ENCODE measurements at regions not wholly inside any gene's neighbourhood (a gene's known extent, or its start where the extent isn't known, plus 50 kb on each side); places are given as distances from the start of the nearest gene placed in this dataset.

GRCh38 chr2:221167561-221167960 lies 404.5 kb downstream of the EPHA4 start:
- ATAC-seq (ENCODE audit: poor library complexity) (no peak), DNase-seq (no peak)
- Histone ChIP-seq H3K4me1 (ENCODE audit: insufficient read depth, low read length) (no peaks in the 10 kb centered on the region), H3K4me3 (ENCODE audit: low read length) (no peak overlapping the region), H3K27ac (ENCODE audit: low read depth in 1 of 2, low read length in 2 of 2) (no peak overlapping the region), H3K27me3 (ENCODE audit: control insufficient read depth in 1 of 2, insufficient read depth in 2 of 2, low read length in 2 of 2) (no peaks in the 10 kb centered on the region), H3K9me3 (ENCODE audit: control insufficient read depth in 1 of 2, insufficient read depth in 1 of 2, low read length in 2 of 2) (no peaks in the 10 kb centered on the region), H3K36me3 (ENCODE audit: insufficient read depth, low read length) (no peaks in the 10 kb centered on the region)
- Mint-ChIP-seq H3K36me3 (ENCODE audit: low read depth) (no peaks in the 10 kb centered on the region), H3K9me3 (no peaks in the 10 kb centered on the region), H3K4me3 (no peak overlapping the region), H3K27me3 (no peaks in the 10 kb centered on the region), H3K27ac (no peak overlapping the region), H3K4me1 (ENCODE audit: low read depth) (no peaks in the 10 kb centered on the region)
- POLR2A ChIA-PET, result no interaction called here
- intact Hi-C loops (cut with DNase I, micrococcal nuclease), result no loop called here
- TF ChIP-seq CTCF (IDR thresholded peaks at IDR 0.05), result no peak
- CTCF ChIA-PET, result no interaction called here

- Histone ChIP-seq H3K4me1 (ENCODE audit: insufficient read depth, low read length) (no peaks in the 10 kb centered on the region), H3K36me3 (ENCODE audit: insufficient read depth, low read length) (no peaks in the 10 kb centered on the region), H3K27me3 (ENCODE audit: control insufficient read depth in 1 of 2, insufficient read depth in 2 of 2, low read length in 2 of 2) (no peaks in the 10 kb centered on the region), H3K27ac (ENCODE audit: low read depth in 1 of 2, low read length in 2 of 2) (no peak overlapping the region), H3K4me3 (ENCODE audit: low read length) (no peak overlapping the region), H3K9me3 (ENCODE audit: control insufficient read depth in 1 of 2, insufficient read depth in 1 of 2, low read length in 2 of 2) (no peaks in the 10 kb centered on the region)
- Mint-ChIP-seq H3K36me3 (ENCODE audit: low read depth) (no peaks in the 10 kb centered on the region), H3K4me3 (no peak overlapping the region), H3K27ac (no peak overlapping the region), H3K4me1 (ENCODE audit: low read depth) (no peaks in the 10 kb centered on the region), H3K9me3 (no peaks in the 10 kb centered on the region), H3K27me3 (no peaks in the 10 kb centered on the region)
- ATAC-seq (ENCODE audit: poor library complexity), result no peak
- POLR2A ChIA-PET, result no interaction called here
- intact Hi-C loops (cut with DNase I, micrococcal nuclease), result no loop called here
- TF ChIP-seq CTCF (IDR thresholded peaks at IDR 0.05), result no peak
- CTCF ChIA-PET, result no interaction called here
- no peak for DNase-seq
Observed at GRCh38 chr2:221169724-221170123, 402.4 kb downstream of the EPHA4 start.

GRCh38 chr2:221170548-221170947 lies 401.6 kb downstream of the EPHA4 start:
- no peaks in the 10 kb centered on the region for H3K4me1 ChIP-seq (ENCODE audit: insufficient read depth, low read length)
- H3K27me3 Mint-ChIP-seq, result no peaks in the 10 kb centered on the region
- H3K9me3 Mint-ChIP-seq, result no peaks in the 10 kb centered on the region
- H3K27me3 ChIP-seq (ENCODE audit: control insufficient read depth in 1 of 2, insufficient read depth in 2 of 2, low read length in 2 of 2), result no peaks in the 10 kb centered on the region
- no peaks in the 10 kb centered on the region for H3K4me1 Mint-ChIP-seq (ENCODE audit: low read depth)
- no peak overlapping the region for H3K27ac Mint-ChIP-seq
- H3K36me3 ChIP-seq (ENCODE audit: insufficient read depth, low read length), result no peaks in the 10 kb centered on the region
- H3K27ac ChIP-seq (ENCODE audit: low read depth in 1 of 2, low read length in 2 of 2), result no peak overlapping the region
- no peak overlapping the region for H3K4me3 Mint-ChIP-seq
- ATAC-seq (ENCODE audit: poor library complexity), result no peak
- intact Hi-C loops (cut with DNase I, micrococcal nuclease), result no loop called here
- no peaks in the 10 kb centered on the region for H3K36me3 Mint-ChIP-seq (ENCODE audit: low read depth)
- POLR2A ChIA-PET, result no interaction called here
- DNase-seq, result no peak
- no peak overlapping the region for H3K4me3 ChIP-seq (ENCODE audit: low read length)
- TF ChIP-seq CTCF (IDR thresholded peaks at IDR 0.05), result no peak
- CTCF ChIA-PET, result no interaction called here
- H3K9me3 ChIP-seq (ENCODE audit: control insufficient read depth in 1 of 2, insufficient read depth in 1 of 2, low read length in 2 of 2), result no peaks in the 10 kb centered on the region
